ENCODE measurements at regions not wholly inside any gene's neighbourhood (a gene's known extent, or its start where the extent isn't known, plus 50 kb on each side); places are given as distances from the start of the nearest gene placed in this dataset.

DNA sequence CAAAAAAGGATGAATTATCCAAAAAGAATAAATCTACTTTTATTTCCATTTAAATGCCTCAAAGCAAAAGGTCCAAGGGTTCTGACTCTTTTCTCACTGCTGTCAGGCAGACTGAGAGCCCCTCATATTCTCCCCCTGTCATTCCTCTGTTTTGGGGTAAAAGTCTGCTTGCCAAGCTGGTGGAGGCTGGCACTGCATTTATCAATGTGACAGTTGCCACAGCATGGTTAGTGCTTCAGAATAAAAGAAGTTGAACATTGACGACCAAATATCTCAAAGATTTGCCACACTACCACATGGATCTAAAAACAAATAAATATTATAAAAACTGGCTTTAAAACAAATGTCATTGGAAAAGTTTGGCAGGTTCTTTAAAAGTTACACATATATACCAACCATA, 89.2 kb upstream of the SNRK start:
- peak in 1 of 6 donors; percentile 71 for DNase-seq (ENCODE audit: low read depth in 4 of 6, low spot score in 6 of 6)
- no peak overlapping the region for H3K27ac ChIP-seq (ENCODE audit: low read depth, low read length)
- H3K4me3 ChIP-seq (ENCODE audit: low read depth, low read length): no peak overlapping the region
- peaks cover 2% of the 10 kb centered on the region for H3K9me3 ChIP-seq (ENCODE audit: control insufficient read depth, insufficient read depth, low read length)
- no peaks in the 10 kb centered on the region for H3K36me3 ChIP-seq (ENCODE audit: control insufficient read depth, insufficient read depth, low read length)
- no peaks in the 10 kb centered on the region for H3K27me3 ChIP-seq (ENCODE audit: control insufficient read depth, insufficient read depth, low read length)
- WGBS (ENCODE audit: insufficient coverage): no CpG with 5 or more reads among the region's 1 CpG
- H3K4me1 ChIP-seq (ENCODE audit: control insufficient read depth, insufficient read depth, low read length): peaks cover 3% of the 10 kb centered on the region

DNA sequence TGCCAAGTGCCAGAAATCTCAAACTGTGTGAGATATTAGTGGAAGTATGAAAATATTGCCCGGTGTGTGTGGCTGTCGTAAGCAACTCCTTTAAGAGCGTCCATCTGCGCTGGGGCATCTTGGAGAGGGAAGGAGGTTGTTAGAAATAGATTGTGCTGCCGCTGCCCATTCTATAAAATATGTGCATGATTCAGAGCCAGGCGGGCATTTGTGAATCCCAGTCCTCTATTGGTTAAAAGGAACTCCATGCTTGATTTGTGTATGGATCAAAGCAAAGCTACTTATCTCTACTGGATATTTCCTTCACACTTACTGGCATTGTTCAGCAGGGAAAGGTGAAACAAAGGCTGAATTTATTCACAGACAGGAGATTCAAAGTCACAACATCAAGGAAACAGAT, 89.6 kb upstream of the SNRK start:
- H3K27ac ChIP-seq (ENCODE audit: low read depth, low read length): peak overlapping the region; percentile 26
- WGBS (ENCODE audit: insufficient coverage): no CpG with 5 or more reads among the region's 6 CpGs
- DNase-seq (ENCODE audit: low read depth in 4 of 6, low spot score in 6 of 6): peak in 1 of 6 donors; percentile 72
- no peaks in the 10 kb centered on the region for H3K27me3 ChIP-seq (ENCODE audit: control insufficient read depth, insufficient read depth, low read length)
- no peaks in the 10 kb centered on the region for H3K36me3 ChIP-seq (ENCODE audit: control insufficient read depth, insufficient read depth, low read length)
- no peak overlapping the region for H3K4me3 ChIP-seq (ENCODE audit: low read depth, low read length)
- H3K9me3 ChIP-seq (ENCODE audit: control insufficient read depth, insufficient read depth, low read length): peaks cover 2% of the 10 kb centered on the region
- H3K4me1 ChIP-seq (ENCODE audit: control insufficient read depth, insufficient read depth, low read length): peaks cover 3% of the 10 kb centered on the region

DNA sequence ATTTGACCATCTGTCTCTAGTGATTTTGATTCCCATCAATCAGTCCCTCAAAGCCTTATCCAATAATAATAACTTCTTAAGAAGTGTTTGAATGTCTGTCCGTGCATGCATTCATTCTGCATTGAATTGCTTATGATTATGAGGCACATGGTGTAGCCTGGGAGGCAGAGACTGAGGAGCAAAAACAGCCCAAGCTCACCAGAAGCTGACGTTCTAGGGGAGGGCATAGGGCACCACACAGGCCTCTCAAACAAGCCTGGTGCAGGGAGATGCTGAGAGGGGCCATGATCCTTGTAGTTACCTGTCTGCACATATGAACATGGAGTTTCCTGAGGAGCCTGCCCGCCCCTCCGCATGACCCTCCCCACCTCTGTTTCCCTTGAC, 89.2 kb upstream of the POMGNT2 start:
- Histone ChIP-seq H3K4me3 (ENCODE audit: low read depth, low read length) (no peak overlapping the region), H3K36me3 (ENCODE audit: control insufficient read depth, insufficient read depth, low read length) (no peaks in the 10 kb centered on the region), H3K27ac (ENCODE audit: low read depth, low read length) (no peak overlapping the region), H3K27me3 (ENCODE audit: control insufficient read depth, insufficient read depth, low read length) (no peaks in the 10 kb centered on the region), H3K9me3 (ENCODE audit: control insufficient read depth, insufficient read depth, low read length) (peaks cover 2% of the 10 kb centered on the region), H3K4me1 (ENCODE audit: control insufficient read depth, insufficient read depth, low read length) (peaks cover 3% of the 10 kb centered on the region)
- DNase-seq (ENCODE audit: low read depth in 4 of 6, low spot score in 6 of 6): peak in 1 of 6 donors; percentile 17
- WGBS (ENCODE audit: insufficient coverage): 78% methylated on average over 4 of the region's 4 CpGs

DNA sequence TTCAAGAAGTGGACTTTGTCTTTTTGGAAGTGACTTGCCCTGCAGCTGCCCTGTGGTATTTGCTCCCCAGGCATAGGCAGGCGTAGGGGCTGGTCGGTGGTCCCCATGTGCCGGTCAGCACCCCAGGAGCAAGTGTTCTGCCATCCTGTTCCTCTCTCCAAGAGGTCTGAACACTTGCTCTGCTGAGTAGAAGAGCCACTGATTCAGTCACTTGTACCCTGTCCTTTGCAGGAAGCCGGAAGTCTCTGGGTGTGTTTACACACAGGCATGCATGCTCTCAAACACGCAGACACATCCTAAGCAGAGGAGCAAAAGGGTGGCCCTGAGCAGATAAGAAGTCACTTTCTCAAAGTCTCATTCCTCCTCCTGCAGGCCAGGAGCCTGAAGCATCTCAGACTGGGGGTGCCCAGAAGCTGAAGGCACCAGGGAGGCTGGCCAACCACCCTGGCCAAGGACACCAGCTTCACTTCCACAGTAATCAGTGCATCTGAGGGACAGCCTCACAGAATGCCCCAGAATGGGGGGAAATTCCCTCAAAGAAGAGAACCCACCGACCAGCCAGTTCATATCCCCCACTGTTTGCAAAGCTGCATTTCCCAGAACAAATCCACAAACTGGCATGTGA, 88.7 kb upstream of the POMGNT2 start:
- H3K27me3 ChIP-seq (ENCODE audit: control insufficient read depth, insufficient read depth, low read length): no peaks in the 10 kb centered on the region
- peaks cover 3% of the 10 kb centered on the region for H3K4me1 ChIP-seq (ENCODE audit: control insufficient read depth, insufficient read depth, low read length)
- WGBS (ENCODE audit: insufficient coverage): 90% methylated on average over 5 of the region's 6 CpGs
- no peak for DNase-seq (ENCODE audit: low read depth in 4 of 6, low spot score in 6 of 6)
- H3K9me3 ChIP-seq (ENCODE audit: control insufficient read depth, insufficient read depth, low read length): peaks cover 1% of the 10 kb centered on the region
- H3K27ac ChIP-seq (ENCODE audit: low read depth, low read length): no peak overlapping the region
- no peaks in the 10 kb centered on the region for H3K36me3 ChIP-seq (ENCODE audit: control insufficient read depth, insufficient read depth, low read length)
- no peak overlapping the region for H3K4me3 ChIP-seq (ENCODE audit: low read depth, low read length)

DNA sequence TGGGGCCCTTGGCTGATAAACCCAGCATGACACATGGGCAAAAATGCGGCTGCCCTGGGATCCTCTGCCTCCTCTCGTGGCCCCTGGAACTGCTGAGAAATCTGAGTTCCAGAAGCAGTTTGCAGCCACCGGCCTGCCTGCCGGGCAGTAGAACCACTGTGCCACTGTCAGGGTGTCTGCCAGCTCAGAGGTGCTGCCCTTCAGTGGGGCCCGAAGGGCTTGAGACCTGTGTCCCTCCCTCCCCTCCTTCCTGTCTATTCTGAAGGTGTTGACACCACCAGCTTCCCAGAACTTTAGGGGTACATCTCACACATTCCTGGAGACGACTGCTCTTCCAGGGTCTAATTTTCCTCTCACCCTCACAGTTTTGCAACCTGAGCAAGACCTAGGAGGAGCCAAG, 88.2 kb upstream of the POMGNT2 start:
- Histone ChIP-seq H3K36me3 (ENCODE audit: control insufficient read depth, insufficient read depth, low read length) (no peaks in the 10 kb centered on the region), H3K4me1 (ENCODE audit: control insufficient read depth, insufficient read depth, low read length) (peaks cover 3% of the 10 kb centered on the region), H3K4me3 (ENCODE audit: low read depth, low read length) (no peak overlapping the region), H3K27ac (ENCODE audit: low read depth, low read length) (no peak overlapping the region), H3K27me3 (ENCODE audit: control insufficient read depth, insufficient read depth, low read length) (no peaks in the 10 kb centered on the region), H3K9me3 (ENCODE audit: control insufficient read depth, insufficient read depth, low read length) (no peaks in the 10 kb centered on the region)
- no peak for DNase-seq (ENCODE audit: low read depth in 4 of 6, low spot score in 6 of 6)
- 89% methylated on average over 5 of the region's 6 CpGs for WGBS (ENCODE audit: insufficient coverage)

DNA sequence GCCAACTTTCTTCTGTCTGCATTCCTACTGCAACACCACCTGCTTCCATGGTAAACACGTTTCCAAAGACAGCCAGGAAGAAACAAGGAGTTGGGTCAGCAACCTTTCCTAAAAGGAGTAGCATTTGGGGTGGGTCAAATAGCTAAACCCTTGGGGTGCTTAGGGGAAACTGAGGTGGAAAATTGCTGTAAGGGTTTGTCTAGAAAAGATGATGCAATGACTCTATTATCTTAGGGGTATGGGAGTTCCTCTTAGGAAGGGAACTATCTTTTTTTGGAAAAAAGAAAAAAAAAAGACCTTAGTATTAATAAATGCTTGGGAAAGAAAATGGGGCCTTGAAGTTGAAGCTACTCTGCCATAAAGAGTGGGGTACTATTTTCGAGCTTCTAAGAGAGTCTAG, 86.1 kb upstream of the POMGNT2 start:
- Histone ChIP-seq H3K27ac (ENCODE audit: low read depth, low read length) (no peak overlapping the region), H3K9me3 (ENCODE audit: control insufficient read depth, insufficient read depth, low read length) (no peaks in the 10 kb centered on the region), H3K27me3 (ENCODE audit: control insufficient read depth, insufficient read depth, low read length) (no peaks in the 10 kb centered on the region), H3K4me1 (ENCODE audit: control insufficient read depth, insufficient read depth, low read length) (peaks cover 3% of the 10 kb centered on the region), H3K36me3 (ENCODE audit: control insufficient read depth, insufficient read depth, low read length) (no peaks in the 10 kb centered on the region), H3K4me3 (ENCODE audit: low read depth, low read length) (no peak overlapping the region)
- 29% methylated on average over 1 of the region's 2 CpGs for WGBS (ENCODE audit: insufficient coverage)
- no peak for DNase-seq (ENCODE audit: low read depth in 4 of 6, low spot score in 6 of 6)

DNA sequence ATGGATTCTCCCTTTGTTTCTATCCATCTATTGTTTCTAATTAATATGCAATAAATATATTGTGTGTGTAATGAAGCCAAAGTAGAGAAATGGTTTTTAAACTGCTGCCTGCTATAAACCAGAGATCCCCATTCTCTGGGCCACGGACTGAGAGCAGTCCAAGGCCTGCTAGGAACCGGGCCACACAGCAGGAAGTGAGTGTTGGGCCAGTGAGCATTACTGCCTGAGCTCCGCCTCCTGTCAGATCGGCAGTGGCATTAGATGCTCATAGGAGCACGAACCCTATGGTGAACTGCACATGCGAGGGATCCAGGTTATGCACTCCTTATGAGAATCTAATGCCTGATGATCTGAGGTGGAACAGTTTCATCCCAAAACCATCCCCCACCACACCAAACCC, 85.2 kb upstream of the POMGNT2 start:
- WGBS (ENCODE audit: insufficient coverage): 76% methylated on average over 4 of the region's 6 CpGs
- no peak overlapping the region for H3K27ac ChIP-seq (ENCODE audit: low read depth, low read length)
- no peak overlapping the region for H3K4me3 ChIP-seq (ENCODE audit: low read depth, low read length)

DNA sequence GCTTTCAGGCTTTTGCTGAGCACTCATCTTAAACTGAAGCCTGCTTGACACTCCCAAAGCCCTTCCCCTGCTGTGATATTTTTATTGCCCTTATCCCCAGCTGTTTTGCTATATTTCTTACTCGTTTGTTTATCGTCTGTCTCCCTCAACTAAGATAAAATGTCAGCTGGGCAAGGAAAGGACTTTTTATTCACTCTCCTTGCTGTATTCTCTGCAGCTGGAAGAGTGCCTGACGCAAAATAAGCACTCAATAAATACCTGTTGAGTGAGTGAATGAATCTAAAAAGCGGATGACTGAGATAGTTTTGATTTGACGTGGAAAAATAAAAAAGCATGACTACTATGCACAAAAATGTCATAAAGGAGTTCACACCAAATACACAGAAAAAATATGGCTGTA, 84.8 kb upstream of the POMGNT2 start:
- Histone ChIP-seq H3K4me1 (ENCODE audit: control insufficient read depth, insufficient read depth, low read length) (peaks cover 3% of the 10 kb centered on the region), H3K27ac (ENCODE audit: low read depth, low read length) (no peak overlapping the region), H3K27me3 (ENCODE audit: control insufficient read depth, insufficient read depth, low read length) (no peaks in the 10 kb centered on the region), H3K36me3 (ENCODE audit: control insufficient read depth, insufficient read depth, low read length) (no peaks in the 10 kb centered on the region), H3K4me3 (ENCODE audit: low read depth, low read length) (no peak overlapping the region), H3K9me3 (ENCODE audit: control insufficient read depth, insufficient read depth, low read length) (no peaks in the 10 kb centered on the region)
- no peak for DNase-seq (ENCODE audit: low read depth in 4 of 6, low spot score in 6 of 6)
- WGBS (ENCODE audit: insufficient coverage): no CpG with 5 or more reads among the region's 5 CpGs

More for the DNA sequence above, 85.2 kb upstream of the POMGNT2 start:
- no peaks in the 10 kb centered on the region for H3K27me3 ChIP-seq (ENCODE audit: control insufficient read depth, insufficient read depth, low read length)
- H3K4me1 ChIP-seq (ENCODE audit: control insufficient read depth, insufficient read depth, low read length): peaks cover 3% of the 10 kb centered on the region
- no peak for DNase-seq (ENCODE audit: low read depth in 4 of 6, low spot score in 6 of 6)
- H3K9me3 ChIP-seq (ENCODE audit: control insufficient read depth, insufficient read depth, low read length): no peaks in the 10 kb centered on the region
- H3K36me3 ChIP-seq (ENCODE audit: control insufficient read depth, insufficient read depth, low read length): no peaks in the 10 kb centered on the region

DNA sequence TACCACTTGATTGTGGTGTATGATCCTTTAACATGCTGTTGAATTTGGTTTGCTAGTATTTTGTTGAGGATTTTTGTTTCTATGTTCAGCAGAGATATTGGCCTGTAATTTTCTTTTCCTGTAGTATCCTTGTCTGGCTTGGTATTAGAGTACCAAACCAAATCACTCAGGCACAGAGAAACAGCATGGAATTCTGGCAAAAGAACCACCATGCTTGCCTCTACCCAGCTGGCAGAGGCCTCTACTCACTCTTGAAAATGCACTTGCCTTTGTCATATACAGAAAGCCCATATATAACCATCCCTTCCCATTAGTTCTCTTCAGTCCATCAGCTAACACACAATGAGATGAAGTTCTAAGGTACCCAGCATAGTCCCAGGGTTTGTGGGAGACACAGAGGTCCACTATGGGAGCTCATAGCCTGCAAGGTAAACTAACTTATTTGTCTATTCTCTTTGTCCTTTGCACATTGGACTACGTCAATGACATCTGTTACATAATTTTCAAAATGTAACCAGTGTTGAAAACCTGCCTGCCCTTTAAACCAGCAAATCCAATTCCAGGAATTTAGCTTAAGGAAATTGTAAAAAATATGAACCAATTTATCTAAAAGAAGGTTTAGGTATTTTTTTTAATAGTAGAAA, 82.1 kb upstream of the POMGNT2 start:
- Histone ChIP-seq H3K36me3 (ENCODE audit: control insufficient read depth, insufficient read depth, low read length) (no peaks in the 10 kb centered on the region), H3K27me3 (ENCODE audit: control insufficient read depth, insufficient read depth, low read length) (no peaks in the 10 kb centered on the region), H3K4me3 (ENCODE audit: low read depth, low read length) (no peak overlapping the region), H3K27ac (ENCODE audit: low read depth, low read length) (no peak overlapping the region), H3K4me1 (ENCODE audit: control insufficient read depth, insufficient read depth, low read length) (peaks cover 3% of the 10 kb centered on the region), H3K9me3 (ENCODE audit: control insufficient read depth, insufficient read depth, low read length) (no peaks in the 10 kb centered on the region)
- DNase-seq (ENCODE audit: low read depth in 4 of 6, low spot score in 6 of 6): no peak
- WGBS (ENCODE audit: insufficient coverage): no CpG with 5 or more reads among the region's 1 CpG

DNA sequence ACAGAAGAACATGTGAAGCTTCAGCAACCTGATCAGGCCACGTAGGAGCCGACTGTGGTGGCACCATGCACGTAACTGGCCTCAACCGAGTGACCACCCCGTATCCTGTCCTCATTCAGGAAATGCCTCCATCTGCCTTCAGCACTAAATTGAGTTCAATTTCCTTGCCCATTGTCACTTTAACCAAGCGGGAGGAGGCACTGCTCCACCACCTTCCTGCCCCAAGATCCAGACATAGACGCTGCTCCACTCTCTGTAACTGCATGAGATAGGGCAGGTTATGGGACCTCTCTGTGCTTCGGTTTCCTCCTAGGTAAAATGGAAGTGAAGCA, 80.1 kb upstream of the POMGNT2 start:
- Histone ChIP-seq H3K9me3 (ENCODE audit: control insufficient read depth, insufficient read depth, low read length) (no peaks in the 10 kb centered on the region), H3K4me3 (ENCODE audit: low read depth, low read length) (no peak overlapping the region), H3K36me3 (ENCODE audit: control insufficient read depth, insufficient read depth, low read length) (no peaks in the 10 kb centered on the region), H3K4me1 (ENCODE audit: control insufficient read depth, insufficient read depth, low read length) (peaks cover 3% of the 10 kb centered on the region), H3K27ac (ENCODE audit: low read depth, low read length) (no peak overlapping the region), H3K27me3 (ENCODE audit: control insufficient read depth, insufficient read depth, low read length) (no peaks in the 10 kb centered on the region)
- no peak for DNase-seq (ENCODE audit: low read depth in 4 of 6, low spot score in 6 of 6)
- 94% methylated on average over 6 of the region's 8 CpGs for WGBS (ENCODE audit: insufficient coverage)

Data from spinal cord (tissue), 9 donors.